HG02610 (cell line): ENCODE measurements at regions not wholly inside any gene's neighbourhood (a gene's known extent, or its start where the extent isn't known, plus 50 kb on each side); places are given as distances from the start of the nearest gene placed in this dataset.
"Not testable (repeated sequence)": the region's sequence is repeated elsewhere in the genome, so short reads cannot be mapped to it uniquely, and the experiment has no call there.

Experiments used
- ATAC-seq: cut with Tn5 transposase; IDR thresholded peaks from one replicate; pipeline ENCODE4 v1.9.1; 2021; ENCODE audit warnings: mild to moderate bottlenecking, moderate library complexity; ENCODE audit not compliant: unreplicated experiment

GRCh38 chr14:66315548-66315947 lies 170.6 kb upstream of the CCDC196 start:
- ATAC-seq: no peak

DNA sequence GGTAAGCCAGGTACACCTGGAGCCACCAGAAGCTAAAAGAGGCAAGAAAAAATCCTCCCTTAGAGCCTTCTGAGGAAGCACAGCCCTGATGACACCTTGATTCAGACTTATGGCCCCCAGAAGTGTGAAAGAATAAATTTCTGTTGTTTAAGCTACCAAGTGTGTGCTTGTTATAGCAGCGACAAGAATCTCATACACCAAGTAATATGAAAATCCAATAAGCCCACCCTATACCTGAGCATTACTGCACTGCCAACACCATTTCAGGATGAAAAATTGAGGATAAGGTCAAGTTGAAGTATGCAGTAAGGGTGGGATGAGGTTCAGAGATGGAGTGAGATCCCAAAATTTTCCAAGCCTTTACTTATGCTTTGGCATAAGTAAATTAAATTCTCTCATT lies 163.6 kb upstream of the CCDC196 start:
- no peak for ATAC-seq

DNA sequence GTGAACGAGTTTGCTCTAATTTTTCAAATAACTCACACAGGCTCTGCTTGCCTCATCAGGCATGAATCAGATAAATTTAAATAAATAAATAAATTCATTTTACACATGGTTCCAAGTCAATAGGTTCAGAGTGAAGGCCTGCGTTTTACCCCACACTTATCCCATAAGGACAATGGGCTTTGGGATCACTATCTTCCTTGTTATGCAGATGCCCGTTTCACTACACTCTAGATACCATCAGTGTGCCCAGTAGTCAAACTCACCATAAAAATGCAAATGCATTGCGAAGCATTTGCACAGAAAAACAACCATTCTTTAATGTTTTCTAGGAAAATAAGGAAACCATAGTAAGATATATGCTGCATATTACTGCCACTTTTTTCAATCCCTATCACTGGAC lies 155.9 kb upstream of the CCDC196 start:
- ATAC-seq: no peak

DNA sequence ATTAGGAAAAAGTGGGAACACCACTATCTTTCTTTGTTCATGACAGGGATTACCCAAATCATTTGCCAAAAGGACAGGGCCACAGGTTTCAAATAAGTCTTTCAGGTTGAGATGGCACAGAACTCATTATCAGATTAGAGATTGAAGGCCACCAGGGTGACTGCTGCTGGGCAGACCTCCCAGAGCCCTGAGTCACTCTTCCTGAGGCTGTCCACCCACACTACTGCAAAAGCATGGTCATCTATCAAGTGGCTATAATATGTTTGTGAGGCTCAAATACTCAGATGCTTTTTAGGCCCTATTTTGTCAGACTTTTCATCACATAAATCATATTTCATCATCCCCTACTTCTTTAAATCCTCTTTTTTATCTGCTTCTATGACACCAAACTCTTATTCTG lies 155.3 kb upstream of the CCDC196 start:
- no peak for ATAC-seq

GRCh38 chr14:66333293-66333692 lies 152.9 kb upstream of the CCDC196 start:
- not testable (repeated sequence) for ATAC-seq

DNA sequence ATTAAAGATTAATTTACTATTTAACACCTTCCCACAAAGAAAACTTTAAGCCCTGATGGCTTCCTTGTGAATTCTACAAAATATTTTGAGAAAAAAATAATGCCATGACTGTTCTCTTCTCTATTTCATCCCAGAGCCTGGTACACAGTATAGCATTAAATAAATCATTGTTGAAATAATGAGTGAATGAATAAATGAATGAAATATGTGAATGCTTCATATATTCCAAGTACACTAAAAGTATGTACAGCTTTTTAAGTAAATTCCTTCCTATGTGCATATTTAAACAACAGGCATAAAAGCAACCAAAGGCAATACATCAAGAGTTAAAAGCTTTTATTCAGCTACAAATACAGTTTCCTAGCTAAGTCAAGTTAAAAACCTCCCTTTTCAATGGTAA lies 144.9 kb upstream of the CCDC196 start:
- ATAC-seq: no peak

GRCh38 chr14:66345986-66346385 lies 140.2 kb upstream of the CCDC196 start:
- ATAC-seq: no peak

GRCh38 chr14:66351310-66351709 lies 134.9 kb upstream of the CCDC196 start:
- no peak for ATAC-seq

- ATAC-seq: no peak
Observed at GRCh38 chr14:66359500-66359899, 126.7 kb upstream of the CCDC196 start.

DNA sequence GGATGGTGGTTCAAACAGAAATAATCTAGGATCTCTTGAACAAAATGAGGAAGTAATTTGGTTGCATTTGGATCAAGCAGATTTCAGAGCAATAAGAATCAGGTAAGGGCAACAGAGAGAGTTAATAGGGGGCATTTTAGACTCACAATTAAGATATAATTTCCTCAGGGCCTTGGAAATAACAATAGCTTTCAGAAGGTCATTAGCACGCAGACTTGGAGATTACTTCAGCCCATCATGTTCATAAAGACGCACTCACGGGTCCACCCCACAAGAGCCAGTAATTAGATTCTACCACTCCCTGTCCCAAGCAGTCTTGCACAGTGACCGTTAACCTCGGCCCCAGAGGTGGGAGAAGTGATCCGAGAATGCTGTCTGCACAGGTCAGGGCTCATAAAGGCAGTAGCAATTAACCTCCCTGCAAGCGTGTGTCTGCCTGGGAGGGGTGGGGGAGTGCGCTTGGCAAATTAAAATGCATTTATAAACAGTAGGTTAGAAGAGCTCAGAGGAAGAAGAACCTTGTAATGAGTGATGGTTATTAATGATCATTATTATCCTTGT lies 125.7 kb upstream of the CCDC196 start:
- ATAC-seq: no peak

GRCh38 chr14:66361013-66361412 lies 125.2 kb upstream of the CCDC196 start:
- ATAC-seq: no peak

DNA sequence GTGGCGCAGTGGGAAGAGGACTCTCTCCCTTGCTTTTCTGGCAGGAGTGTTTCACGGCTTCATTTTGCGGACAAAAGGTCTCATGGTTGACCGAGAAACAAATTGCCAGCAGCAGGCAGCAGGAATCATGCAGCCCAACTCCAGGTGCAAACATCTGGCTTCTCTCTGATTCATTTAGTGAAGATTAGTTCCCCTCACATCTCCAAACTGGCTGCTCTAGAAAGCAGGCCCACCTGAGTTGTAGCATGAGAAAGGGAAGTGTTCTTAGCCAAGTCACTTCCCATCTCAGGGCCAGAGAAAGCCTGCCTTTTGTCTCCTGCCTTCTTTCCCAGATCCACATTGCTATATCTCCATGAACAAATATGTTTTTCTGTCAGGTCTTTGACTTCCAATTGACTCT lies 120.8 kb upstream of the CCDC196 start:
- no peak for ATAC-seq

GRCh38 chr14:66369157-66369697 lies 116.9 kb upstream of the CCDC196 start:
- ATAC-seq: no peak

- ATAC-seq: no peak
Observed at GRCh38 chr14:66371776-66372175, 114.4 kb upstream of the CCDC196 start.

DNA sequence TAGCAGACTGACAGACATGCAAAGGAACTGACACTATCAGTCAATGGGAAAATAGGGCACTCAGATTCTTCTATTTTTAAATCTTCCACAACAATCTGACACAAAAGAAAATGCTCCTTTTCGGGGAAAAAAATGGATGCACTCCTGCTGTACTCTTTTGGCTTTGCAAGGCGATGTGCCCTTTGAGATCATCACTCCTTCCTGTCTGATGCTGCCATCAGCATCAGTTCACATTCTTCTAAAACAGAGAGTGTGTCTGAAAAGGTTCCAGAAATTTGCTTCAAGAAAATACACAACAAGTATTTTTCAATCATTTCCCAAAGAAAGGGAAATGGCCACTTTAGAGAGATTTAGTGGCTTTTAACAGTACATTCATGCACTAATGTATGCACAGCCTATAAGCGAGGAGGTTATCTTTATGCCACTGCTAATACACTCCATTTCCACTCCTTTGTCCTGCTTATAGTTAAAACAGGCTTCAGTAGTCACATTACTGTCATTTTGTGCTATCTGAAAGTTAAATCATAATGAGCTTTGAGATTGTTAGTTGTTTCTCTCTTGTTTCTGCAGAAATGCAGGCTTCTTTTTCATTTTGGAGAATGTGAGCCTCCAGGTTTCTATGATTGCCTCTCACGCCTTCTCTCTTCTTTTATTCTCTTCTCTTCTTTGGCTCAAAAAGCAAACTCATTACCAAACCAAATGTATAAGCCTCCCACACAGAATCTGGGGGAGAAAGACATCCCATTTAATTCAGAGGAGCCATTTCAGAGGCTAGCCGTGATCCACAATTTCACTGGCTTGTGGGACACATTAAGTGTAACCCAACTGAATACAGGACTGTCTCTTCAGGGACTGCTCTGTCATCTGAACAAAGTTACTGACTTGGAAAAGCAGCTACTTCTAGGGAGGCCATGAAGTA lies 110.9 kb upstream of the CCDC196 start:
- no peak for ATAC-seq

DNA sequence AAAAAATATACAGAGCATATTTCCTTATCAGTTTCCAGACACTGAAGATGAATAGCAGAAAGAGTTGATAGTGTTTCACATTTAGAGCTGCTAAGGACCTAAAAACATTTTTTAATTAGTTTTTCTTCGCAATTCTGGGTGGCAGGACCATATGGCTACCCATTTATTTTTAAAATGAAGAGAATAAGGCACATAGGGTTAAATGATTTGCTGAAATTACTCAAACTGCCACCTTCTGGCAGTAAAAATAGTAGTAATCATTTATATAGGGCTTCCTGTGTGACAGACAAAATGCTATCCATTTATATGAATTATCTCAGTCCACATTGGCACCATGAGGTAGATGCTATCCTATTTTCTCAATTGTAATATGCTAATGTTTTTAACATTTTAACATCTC lies 108.6 kb upstream of the CCDC196 start:
- no peak for ATAC-seq

DNA sequence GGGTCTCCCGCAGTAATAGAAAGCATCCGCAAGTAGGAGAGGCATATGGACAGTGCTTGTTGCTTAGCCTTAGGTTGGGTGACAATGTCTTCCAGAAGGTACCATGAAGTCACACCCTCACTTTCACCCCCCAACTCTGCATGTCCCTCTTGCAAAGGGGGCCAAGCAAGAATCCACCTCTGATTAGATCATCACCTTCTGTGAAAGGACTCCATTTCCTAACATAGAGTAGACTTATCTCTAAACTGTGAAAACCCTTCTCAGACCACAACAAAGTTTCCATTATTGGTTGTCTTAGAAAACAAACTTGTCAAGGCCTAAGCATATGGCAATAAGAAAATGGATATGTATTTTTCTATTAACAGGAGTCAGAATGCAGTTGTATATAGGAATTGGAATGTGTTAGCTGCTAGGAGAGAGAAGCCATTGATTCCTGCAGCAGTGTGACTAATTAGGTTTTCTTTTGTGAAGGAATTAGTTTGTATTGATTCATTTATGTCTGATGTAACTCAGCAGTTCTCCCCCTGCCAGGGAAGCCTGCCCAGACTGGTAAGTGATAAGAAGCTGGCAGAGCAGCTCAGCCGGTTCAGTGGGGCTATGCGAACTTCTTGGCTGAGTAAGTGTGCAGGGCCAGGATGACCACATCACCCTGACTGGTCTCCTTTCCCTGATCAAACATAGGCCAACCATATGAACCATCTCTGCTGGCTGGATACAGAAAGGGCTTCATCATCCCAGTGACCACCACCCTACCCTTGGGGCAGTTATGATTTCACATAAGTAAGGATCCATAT lies 107.3 kb upstream of the CCDC196 start:
- no peak for ATAC-seq

DNA sequence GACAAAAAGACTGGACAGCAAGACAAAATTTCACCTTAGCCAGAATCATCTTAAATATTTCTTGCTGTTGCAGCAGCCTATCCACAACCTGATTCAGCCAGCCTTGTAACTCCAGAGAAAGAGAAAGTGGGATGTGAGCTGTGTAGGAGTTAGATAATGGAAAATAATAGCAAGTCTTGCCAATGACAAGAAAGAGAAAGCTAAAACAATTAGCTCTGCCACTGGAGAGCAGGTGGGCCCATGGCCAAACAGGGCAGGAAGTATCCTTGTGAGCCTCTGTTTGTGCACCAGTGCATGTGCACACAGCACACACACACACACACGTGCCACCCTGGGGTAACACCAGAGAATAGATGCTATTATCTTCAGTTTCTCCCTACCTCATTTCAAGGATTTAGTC lies 106.0 kb upstream of the CCDC196 start:
- ATAC-seq: no peak

- ATAC-seq: no peak
Observed at GRCh38 chr14:66381755-66382154, 104.4 kb upstream of the CCDC196 start.

DNA sequence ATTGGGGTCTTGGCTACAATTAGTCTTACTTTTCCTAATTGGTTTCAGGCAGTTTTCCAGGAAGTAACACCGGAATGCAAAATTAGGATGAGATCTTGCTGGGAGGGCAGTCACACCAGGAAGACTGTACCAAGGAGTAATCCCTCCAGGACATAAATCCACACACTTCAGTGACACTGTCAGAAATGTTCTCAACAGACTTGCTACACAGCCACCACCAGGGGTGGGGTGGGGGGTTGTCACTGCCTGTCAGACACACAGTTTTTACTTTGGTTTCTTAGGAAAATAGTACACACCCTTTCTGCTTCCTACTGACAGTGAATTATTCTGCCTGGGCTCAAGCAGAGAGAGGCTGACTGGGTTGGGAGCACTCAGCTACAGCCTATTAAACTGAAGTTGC lies 102.9 kb upstream of the CCDC196 start:
- ATAC-seq: no peak

GRCh38 chr14:66383771-66384170 lies 102.4 kb upstream of the CCDC196 start:
- ATAC-seq: no peak
